Nucleus accumbens (tissue), 56 donors: ENCODE measurements at regions not wholly inside any gene's neighbourhood (a gene's known extent, or its start where the extent isn't known, plus 50 kb on each side); places are given as distances from the start of the nearest gene placed in this dataset.
"Not testable (repeated sequence)": the region's sequence is repeated elsewhere in the genome, so short reads cannot be mapped to it uniquely, and the experiment has no call there.

Experiments used
- DNase-seq, 56 donors: peaks; one replicate each; lab custom pipeline; 2025; lab: John Stamatoyannopoulos, UW

DNA sequence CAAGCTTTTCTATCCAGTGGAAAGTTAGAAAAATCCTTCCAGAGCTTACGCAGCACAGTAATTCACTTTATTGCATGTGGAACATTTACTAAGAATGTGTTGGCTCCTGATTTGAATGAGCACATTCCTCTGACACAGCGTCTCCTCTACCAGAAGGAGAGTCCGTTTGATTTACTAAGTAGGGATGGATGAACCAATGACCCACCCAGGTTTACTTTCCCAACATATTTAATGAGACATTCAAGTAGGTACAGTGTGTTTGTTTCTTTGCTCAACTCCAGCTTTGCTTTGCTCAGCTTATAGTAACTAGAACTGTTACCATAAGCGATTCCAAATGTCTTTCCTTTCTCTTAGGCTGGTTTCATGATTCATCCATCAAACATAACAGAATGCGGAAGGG, 161.7 kb downstream of the SMARCA1 start:
- no peak for DNase-seq

DNA sequence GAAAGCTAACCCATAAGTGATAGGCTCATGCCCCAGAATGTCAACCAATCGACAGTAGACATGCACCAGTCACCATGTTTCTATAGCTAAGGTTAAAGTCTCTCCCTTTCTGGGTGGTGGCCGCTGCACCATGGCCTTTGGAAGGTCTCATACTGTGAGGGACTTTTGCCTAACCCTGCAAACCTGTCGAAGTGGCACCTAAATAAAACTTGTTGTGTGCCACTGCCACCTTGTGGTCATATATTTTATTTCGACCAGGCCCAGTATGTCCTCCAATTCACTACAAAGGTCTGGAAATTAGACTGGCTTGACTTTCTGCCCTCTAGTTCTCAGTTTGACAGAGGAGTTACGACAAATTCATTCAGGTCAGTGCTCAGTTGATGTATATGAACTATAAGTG, 163.1 kb downstream of the SMARCA1 start:
- DNase-seq, result peak in 13 of 56 donors; percentile 0 to 8 (median 0)

DNA sequence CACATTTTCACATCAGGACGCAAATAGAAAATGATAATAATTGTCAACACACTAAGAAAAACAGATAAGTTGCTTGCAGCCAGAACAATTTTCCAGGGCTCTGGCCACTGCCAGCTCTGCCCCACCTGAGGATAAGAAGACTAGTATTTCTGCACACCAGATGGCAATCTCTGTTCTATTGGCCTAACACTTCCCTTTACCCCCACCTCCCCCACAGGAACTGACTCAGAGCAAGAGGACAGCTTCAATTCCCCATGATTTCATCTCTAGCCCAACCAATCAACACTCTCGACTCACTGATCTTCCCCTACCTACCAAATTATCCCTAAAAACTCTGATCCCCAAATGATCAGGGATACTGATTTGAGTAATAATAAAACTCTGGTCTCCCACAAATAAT, 164.0 kb downstream of the SMARCA1 start:
- DNase-seq, result no peak

DNA sequence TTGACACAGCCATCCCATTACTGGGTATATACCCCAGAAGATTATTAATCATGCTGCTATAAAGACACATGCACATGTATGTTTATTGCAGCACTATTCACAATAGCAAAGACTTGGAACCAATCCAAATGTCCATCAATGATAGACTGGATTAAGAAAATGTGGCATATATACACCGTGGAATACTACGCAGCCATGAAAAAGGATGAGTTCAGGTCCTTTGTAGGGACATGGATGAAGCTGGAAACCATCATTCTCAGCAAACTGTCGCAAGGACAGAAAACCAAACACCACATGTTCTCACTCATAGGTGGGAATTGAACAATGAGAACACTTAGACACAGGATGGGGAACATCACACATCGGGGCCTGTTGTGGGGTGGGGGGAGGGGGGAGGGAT, 165.9 kb downstream of the SMARCA1 start:
- not testable (repeated sequence) for DNase-seq

DNA sequence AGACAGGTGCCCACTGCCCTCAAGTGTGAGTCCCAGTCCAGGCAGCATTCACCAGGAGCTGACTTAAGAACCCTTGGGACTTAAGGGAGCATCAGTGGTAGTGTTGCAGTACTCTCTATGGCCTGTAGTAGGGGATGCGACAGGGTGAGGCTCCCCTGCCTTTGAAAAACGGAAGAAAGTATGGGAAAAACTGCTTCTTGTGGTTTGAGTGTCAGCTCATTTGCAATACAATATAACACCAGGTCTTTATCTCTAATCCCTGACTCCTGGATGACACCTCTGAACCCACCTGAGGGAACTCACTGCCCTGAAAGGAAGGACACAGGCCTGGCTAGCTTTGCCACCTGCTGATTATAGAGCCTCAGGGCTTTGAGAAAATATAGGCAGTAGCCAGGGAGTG, 176.0 kb downstream of the SMARCA1 start:
- no peak for DNase-seq

DNA sequence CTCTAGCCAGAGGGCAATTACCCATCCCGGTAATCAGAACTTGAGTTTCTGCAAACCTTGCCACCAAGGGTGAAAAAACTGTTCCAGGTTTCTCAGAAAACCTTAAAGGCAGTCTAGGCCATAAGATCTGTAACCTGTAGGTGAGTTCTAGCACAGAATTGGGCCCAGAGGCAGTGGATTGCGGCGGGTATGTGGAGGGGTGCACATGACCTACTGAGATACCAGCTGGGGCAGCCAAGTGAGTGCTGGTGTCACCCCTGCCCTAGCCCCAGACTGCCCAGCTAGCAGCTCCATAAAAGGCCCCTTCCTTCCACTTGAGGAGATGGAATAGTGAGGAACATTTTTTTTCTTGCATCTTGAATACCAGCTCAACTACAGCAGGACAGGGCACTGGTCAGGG, 176.7 kb downstream of the SMARCA1 start:
- DNase-seq, result no peak

DNA sequence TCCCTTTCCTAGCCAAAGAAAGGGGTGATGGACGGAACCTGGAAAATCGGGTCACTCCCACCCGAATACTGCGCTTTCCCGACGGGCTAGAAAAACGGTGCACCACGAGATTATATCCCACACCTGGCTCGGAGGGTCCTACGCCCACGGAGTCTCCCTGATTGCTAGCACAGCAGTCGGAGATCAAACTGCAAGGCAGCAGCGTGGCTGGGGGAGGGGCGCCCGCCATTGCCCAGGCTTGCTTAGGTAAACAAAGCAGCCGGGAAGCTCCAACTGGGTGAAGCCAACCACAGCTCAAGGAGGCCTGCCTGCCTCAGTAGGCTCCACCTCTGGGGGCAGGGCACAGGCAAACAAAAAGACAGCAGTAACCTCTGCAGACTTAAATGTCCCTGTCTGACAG, 186.0 kb downstream of the SMARCA1 start:
- not testable (repeated sequence) for DNase-seq

DNA sequence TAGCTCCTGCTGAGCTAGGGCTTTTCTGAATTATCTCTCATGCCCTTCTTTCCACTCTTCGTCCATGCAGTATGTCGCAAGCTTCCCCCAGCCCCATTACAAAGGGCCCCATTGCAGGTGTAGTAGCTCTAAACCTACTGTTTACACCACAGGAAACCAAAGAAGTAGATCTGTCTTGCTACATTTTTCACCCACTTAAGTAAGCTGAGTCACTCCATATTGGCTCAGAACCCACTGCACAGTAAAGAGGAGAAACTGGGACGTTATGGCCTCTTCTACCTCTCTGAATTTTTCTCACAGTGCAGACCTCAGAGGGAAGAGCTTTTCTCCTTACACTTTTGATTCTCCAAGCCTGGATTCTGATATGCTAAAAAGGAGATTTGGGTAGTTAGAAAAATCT, 200.2 kb downstream of the SMARCA1 start:
- no peak for DNase-seq

DNA sequence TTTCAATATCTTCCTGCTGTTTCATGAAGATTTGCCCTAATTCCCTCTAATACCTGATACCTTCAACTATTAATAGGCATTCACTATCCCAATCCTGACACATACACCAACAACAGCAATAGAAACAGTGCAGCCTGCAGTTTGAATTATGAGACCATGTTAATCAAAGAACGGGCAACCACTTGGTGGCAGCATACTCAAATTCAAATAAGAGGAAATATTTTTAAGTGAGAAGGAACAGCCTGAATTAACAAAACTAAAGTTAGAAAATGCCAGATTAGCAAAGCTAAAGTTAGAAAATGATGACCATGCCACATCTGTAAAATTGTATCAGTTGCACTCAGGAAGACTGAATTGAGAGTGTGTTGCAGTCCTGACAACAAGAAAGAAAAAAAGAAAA, 204.9 kb downstream of the SMARCA1 start:
- peak in 2 of 56 donors; percentile 0 to 1 for DNase-seq

DNA sequence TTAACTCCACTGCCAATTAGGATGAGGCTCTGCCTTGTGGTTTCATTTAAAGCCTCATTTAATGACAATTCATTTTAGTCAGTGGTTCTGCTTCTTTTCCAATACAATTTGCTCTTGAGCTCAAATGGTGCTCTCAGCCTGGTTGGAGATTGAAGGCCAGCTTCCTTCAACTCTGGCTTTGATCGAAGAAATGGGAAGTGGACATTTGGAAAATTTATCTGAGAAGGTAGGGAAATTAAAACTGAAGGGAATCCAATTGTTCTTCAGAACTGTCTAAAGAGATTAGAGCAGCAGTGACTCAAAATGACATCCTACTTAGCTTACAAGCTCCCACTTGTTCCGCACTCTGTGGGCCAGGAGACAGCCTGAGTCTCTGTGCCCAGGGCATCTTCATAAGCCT, 206.8 kb downstream of the SMARCA1 start:
- no peak for DNase-seq

DNA sequence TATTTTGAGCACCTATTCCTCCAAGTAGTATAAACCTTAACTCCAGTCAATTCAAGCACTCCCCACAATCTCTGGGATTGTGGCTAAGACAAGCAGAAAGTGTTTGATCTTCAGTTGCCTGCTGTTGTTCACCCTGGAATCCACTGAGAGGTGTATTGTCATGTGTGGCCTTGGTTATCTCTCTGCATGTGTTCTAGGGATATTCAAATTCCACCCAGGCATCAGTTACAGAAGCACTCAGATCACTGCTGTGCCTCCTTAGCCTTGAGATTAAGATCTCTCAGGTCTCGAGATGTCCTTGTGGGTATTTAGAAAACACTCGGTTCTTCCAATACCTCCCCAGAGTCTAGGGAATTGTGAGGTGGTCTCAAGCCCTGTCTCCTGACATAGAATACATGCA, 213.3 kb downstream of the SMARCA1 start:
- DNase-seq, result no peak

DNA sequence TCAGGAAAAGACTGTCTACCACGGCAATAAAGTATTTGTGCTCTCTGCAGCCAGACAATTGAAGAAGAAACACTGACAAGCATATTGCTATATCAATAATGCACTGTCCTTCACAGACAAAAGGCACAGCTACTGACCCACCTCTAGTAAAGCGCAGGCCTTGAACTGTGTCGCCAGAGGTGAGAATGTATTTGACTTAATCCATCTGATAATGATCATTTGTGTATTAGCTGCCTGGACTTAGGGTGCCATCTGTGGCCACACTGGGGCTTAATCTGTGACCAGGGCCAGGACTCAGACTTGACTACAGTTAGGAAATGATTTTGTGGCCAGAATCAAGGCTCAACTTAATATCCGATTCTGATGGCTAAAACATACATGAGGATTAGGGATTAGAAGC, 260.4 kb downstream of the SMARCA1 start:
- DNase-seq, result no peak

DNA sequence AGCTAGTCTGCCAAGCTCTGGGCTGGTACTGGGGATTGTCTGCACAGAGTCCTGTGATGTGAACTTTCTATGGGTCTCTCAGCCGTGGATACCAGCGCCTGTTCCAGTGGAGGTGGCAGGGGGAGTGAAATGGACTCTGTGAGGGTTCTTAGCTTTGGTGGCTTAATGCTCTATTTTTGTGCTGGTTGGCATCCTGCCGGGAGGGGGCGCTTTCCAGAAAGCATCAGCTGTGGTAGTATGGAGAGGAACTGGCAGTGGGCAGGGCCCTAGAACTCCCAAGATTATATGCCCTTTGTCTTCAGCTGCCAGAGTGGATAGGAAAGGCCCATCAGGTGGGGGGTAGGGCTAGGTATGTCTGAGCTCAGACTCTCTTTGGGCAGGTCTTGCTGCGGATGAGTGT, 267.8 kb downstream of the SMARCA1 start:
- not testable (repeated sequence) for DNase-seq

DNA sequence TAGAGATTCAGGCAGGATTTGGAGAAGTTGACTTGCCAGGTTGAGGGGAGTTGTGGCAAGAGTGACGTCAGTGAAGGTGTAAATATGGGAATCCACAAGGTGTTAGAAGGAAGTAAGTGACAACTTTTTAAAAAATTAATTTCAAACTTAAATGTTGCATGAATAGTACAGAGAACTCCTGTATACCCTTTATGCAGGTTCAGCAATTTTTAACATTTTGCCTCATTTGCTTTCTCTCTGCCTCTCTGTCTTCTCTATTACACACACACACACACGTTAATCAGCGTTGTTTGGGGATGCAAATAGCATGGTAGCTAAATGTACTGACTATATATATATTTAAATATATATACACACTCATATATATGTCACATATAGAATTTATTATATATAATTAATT, 273.7 kb downstream of the SMARCA1 start:
- no peak for DNase-seq

DNA sequence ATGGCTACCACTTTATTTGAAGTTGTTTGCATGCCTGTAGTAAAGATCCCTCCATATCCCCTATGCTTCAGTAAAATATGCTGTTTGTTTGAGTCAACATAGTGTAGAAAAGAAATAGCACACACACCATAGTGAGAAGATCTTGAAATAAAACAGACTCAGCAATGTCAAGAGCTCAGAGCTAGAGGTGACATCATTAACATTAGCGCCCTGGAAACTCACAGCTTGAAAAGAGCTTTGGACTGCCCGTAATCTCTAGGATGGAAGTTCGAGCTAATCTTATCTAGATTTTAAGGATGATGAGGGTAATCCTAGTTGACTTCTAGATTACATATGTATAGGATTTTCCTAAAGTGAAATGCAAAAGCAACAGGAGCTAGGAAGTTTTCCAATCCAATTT, 275.6 kb downstream of the SMARCA1 start:
- no peak for DNase-seq

DNA sequence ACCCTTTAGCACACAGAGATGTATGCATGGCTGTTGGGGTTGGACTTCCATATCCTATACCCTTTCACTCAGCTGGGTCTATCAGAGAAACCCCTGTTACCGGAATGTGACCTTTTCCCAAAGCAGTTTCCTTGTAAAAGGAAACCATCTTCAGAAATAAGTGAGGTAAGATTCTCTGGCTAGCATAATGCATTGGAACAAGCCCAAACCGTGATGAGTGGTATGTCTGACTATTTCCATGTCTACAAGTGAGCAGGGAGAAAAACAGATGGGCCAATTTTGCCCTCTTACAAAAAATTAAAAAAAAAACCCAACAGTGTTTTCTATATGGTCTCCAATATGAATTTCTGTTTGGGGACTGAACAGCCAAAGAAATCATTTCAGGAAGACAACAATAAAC, 283.9 kb downstream of the SMARCA1 start:
- no peak for DNase-seq

DNA sequence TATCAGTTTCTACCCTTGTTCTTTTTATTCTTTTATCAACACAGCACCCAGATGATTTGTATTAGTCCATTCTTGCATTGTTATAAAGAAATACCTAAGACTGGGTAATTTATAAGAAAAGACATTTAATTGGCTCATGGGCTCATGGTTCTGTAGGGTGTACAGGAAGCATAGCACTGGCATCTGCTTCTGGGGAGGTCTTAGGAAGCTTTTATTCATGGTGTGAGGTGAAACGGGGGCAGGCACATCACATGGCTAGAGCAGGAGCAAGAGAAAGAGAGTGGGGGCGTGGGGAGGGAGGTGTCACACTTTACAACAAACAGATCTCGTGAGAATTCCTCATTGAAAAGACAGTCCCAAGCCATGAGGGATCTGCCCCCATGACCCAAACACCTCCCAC, 285.3 kb downstream of the SMARCA1 start:
- no peak for DNase-seq

DNA sequence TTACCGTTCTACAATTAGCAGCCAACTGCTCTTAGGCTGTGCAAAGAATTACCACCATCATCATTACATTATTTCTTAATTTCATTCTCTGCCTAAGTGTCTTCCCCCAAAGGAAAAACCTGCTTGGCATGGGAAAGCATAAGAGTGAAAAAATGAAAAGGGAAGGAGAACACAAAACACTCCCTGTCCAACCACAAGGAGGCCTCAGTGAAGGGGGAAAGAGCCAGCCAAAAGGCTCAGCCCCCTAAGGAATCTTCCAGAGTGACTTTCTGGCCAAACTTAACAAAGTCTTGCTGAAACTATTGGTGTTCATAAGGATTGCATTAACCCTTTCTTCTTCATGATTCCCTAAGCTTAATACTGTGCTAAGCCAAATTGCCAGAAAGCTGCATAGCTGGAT, 287.4 kb downstream of the SMARCA1 start:
- DNase-seq, result peak in 1 of 56 donors; percentile 0

DNA sequence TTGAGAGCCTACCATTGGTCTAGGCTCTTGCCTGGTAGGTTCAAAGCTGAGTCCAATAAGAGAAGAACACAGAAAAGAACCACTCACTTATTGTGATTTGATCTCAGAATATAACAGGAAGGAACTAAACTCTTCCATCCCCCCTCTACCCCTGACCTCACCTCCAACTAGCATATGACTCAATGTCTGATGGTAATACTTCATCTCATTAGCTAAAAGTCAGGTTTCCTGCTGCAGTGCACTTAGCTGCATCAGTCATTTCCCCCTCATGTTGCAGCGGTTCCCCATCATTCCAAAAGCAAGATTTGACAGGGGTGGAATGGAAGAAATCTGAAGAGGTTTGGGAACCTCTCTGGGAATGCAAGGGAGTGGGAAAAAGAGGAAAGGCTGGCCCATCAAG, 289.5 kb downstream of the SMARCA1 start:
- DNase-seq, result no peak

DNA sequence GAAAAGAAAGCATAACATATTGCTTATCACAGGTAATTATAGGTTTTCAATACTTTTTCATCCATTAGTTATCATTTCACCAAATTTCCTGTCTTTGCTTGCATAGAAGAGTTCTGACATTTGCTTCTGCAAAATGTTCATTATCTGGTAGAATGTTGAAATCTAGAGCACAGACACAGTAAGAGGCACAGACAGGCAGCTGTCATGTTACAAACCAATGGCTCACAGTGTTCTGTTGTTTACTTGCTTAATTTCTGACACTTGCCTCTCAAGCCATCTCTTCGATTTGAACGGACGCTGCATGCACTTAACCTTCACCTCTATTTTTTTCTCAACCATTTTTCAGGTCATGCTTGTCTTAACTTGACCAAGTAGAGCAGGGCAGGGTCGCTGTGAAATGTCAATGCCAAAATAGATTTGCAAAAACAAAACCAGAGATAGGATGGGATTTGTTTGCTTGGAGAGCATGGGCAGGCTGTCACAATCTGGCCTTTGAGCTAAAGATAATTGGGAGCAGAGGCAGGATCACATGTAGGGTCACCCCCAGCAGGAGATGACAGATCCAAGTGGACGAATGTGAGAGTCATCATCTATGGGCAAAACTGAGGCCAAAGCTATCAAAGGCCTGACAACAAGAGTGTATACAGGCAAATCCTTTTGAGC, 292.3 kb downstream of the SMARCA1 start:
- DNase-seq, result no peak

DNA sequence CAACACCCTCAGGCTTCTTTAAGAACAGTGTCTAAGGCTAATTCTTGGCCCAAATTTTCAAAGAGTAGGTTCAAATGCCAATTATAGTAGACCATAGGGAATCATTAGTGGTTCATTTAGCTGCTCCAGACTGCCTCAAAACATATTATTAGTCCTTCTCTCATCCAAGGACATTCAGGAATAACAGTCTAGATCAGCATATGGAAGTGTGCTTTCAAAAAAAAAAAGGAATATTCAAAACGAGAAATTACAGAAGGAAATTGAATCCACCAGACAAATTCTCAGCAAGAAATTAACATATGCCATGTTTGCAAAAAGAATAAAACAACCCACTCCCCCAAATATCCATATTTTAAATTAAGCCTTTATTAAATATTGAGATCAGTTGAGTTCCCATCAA, 293.1 kb downstream of the SMARCA1 start:
- DNase-seq, result no peak

DNA sequence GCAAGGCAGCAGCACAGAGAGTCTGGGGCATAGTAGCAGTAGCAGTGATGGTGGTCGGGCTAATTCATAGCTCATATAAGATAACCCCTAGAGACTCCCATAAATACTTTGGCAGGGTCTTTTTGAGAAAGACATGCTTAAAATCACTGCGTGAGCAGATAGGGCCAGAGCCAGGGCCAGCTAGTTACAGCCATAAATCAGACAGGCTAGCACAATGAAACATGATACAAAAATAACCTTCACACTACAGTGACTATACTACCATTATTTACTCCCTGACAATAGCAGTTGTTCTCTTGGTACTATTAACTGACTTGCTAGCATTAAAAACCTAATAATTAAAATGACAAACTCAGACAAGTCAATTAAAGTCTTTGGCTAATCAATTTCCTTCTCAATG, 295.9 kb downstream of the SMARCA1 start:
- DNase-seq, result no peak

DNA sequence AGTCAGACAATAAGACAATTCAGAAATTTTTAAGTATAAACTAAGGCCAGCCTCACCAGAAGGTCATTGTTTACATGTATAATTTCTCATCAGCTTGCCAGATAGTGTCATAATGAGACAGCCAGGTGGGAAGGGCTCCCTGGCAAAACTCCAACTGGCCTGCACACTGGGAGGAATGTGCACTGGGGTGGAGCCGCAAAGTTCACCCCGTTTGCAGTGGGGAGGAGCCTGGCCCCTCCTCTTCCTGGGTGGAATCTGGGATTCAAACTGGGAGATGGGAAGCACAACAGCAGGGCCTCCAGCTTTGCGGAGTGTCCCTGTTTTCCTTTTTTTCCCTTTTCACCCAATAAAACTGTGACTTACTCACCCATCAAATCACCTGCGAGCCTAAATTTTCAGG, 329.9 kb downstream of the SMARCA1 start:
- DNase-seq, result no peak
